ENCODE measurements at regions not wholly inside any gene's neighbourhood (a gene's known extent, or its start where the extent isn't known, plus 50 kb on each side); places are given as distances from the start of the nearest gene placed in this dataset.

DNA sequence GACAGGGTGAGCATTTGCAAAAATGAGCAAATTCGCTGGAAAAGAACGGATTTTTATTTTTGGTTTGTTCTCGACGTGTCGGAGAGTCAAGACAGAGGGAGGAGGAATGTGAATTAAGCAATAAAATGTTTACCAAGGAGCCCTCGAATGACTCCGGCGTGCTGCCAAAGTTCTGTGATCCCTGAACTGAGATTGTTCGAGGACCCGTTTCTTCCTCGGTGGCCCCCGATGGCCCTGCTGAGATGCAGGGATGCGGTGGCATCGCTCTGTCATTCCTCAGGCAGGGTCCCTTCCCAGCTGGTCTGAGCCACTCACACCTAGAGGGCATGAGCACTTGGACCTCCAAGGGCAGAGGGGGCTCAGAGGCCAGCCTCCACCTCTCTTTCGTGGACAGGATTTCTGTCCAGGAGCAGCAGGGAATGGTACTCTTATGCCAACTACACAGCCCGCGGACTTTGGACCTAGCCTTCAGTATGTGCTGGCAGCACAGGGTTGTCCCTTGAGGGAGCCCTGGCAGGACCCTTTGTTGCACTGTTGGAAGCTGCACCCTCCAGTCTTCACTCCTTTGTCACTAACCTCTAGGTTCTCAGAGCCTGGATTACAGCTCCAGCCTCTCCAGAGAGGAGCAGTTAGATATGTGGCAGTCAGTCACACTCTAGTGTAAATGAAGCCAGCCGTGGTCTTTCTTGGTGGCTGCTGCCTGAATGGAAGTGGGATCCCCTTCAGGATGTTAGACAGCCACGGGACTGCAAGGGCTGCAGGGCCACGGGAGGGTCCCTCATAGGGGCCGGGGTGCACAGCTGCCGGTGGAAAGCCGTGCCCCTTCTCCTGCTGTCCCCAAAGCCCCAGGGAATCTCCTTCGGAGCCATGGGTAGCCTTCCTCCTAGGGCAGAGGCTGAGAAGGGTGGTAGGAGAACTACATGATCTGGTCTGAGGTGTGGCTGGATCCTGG lies 109.4 kb upstream of the ANO1 start:
- DNase-seq (ENCODE audit: extremely low read depth in 1 of 2, low read depth in 1 of 2), result no peak

DNA sequence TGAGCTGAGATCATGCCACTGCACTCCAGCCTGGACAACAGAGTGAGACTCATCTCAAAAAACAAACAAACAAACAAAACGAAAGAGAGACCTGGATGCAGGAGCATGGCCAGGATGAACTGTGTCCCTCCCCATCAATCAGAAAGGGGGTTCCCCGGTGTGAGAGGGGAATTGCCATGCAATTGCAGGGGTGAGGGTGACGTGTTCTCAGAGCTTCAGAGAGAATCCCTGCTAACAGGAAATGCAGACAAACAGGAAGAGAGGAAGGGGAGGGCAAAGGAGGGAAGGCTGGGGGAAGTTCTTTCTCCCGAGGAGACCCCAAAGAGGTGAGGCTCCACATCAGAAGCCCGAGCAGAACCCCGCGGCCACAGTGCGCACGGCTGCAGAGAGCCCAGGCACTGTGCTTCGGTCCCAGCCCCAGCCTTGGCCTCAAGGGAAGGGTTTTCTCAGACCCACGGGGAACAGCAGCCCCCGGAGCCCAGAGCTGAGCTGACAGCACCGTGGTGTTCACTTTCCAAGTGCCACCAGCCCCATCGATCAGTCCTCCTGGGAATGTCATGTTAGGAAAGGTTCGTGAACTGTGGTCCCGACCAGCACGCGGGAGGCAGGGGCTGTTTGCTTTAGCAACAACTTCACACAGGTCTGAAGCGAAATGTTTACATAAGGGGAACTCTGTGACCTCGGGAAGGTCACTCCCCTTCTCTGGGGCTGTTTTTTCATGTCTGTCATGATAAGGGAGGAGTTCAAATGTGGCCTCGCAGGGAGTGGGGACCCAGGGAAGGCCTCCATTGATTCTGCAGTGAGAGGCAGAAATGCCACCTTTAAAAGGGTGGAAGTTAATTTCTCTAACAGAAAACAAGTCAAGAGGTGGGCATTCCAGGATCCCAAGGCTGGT lies 108.0 kb upstream of the ANO1 start:
- DNase-seq (ENCODE audit: extremely low read depth in 1 of 2, low read depth in 1 of 2), result no peak

DNA sequence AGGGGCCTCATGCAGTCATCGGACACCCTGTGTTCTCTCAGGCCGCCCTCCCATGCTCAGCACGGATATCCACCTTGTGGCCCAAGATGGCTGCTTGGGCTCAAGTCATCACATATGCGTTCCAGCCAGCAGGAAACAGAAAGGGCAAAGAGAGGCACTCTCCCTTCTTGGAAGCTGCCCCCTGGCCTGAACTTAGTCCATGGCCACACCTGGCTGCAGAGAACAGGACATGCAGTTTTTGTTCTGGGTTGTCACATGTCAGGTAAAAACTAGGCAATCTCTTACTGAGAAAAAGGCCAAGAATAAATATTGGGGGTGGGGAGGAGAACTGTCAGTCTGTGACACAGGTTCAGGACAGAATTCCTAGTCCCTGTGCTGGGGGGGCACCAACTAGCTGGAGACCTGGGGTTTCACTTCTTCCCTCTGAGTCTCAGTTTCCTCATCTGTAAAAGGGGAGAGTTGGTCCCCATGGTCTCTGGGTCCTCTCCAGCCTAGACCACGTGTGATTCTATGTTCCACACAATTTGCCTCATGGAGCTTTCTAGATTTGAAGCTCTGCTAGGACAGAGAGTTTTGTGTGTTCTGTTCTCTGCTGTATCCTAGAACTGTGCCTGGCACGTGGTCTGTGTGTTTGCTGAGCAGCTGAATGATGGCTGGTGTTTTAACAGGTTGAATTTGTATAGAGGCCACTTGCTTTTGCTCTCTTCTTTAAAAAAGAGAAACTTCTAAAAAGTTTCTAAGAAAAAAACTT lies 107.2 kb upstream of the ANO1 start:
- DNase-seq (ENCODE audit: extremely low read depth in 1 of 2, low read depth in 1 of 2), result no peak

DNA sequence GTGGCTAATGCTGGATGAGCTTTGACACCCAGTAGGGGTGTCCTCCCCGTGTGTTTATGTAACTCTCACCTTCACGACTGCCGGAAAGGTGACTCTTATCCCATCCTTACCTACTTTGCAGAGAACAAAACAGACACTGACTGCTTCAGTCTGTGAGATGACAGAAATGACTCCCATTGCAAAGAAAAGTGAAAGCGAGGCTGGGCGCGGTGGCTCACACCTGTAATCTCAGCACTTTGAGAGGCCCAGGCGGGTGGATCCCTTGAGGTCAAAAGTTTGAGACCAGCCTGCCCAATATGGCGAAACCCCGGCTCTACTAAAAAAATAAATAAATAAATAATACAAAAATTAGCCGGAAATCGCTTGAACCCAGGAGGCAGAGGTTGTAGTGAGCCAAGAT lies 106.4 kb upstream of the ANO1 start:
- DNase-seq (ENCODE audit: extremely low read depth in 1 of 2, low read depth in 1 of 2), result no peak

DNA sequence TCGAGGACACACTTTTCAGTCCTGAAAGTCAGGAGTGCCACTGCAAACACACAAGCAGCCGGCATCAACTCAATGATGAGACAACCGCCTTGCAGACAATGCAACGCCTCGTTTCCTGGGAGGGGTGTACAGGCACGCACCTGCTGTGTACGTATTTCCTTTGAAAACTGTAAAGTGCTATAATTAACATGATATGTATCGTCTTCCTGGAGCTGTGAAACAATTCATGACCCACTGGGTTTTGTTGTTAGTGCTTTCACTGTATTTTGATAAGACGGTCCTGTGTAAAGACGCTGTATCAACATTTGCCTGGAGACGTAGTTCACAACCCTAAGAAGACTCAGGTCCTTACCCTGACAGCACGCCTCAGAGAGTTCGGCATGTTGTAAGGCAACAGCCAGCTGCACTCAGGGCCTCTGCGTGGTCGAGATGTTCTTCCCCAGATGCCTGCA lies 105.7 kb upstream of the ANO1 start:
- no peak for DNase-seq (ENCODE audit: extremely low read depth in 1 of 2, low read depth in 1 of 2)

DNA sequence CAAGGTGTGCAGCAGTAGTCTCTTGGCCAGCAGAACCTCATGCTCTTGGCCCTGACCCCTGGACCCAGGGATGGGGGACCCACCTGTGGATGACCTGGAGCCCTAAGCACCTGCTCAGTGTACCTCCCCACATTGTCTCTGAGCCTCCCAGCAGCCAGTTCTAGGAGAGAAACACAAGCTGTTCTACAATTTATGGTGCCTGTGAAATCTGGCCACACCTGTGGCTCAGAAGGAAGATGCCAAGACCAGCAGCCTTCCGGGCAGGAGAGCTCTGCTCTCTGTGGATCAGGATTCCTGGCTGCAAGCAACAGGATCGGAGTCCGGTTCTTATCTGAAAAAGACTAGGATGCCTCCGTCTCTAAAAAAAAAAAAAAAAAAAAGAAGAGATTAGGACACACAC lies 103.6 kb upstream of the ANO1 start:
- DNase-seq (ENCODE audit: extremely low read depth in 1 of 2, low read depth in 1 of 2), result no peak

DNA sequence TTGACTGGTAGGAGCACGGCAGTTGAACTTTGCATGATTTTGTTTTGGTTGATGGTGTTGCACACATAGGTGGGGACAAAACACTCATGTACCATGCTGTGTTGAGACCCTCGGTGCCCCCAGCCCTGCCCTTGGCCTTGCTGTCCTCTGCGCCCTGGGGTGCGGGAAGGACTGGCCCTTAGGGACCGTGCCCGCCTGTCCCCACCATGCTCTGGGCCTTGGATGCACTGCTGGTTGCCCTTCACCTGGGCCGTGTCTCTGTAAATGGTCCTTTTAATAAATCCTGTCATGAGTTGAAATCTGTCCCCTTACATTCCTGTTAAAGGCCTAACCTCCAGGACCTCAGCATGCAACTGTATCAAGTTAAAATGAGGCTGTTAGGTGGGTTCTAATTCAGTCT lies 102.3 kb upstream of the ANO1 start:
- DNase-seq (ENCODE audit: extremely low read depth in 1 of 2, low read depth in 1 of 2), result no peak

DNA sequence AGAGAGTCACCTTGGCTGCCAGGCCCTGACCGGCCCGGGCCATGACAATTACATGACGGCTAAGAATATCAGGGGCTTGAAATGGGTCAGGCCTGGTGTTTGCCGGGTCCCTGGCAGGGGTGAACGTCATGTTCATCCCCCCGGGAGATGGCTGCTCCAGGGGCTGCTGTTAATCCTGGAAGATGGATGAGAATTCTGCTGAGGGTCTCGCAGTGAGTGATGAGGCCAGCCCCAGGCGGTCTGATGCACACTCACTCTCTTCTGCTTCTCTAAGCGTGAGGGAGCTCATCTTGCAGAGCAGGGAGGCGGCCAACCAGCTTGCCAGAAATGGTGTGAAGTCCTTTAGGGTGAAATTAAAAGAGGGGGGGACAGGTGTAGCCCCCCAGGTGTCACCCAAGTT lies 101.3 kb upstream of the ANO1 start:
- no peak for DNase-seq (ENCODE audit: extremely low read depth in 1 of 2, low read depth in 1 of 2)

DNA sequence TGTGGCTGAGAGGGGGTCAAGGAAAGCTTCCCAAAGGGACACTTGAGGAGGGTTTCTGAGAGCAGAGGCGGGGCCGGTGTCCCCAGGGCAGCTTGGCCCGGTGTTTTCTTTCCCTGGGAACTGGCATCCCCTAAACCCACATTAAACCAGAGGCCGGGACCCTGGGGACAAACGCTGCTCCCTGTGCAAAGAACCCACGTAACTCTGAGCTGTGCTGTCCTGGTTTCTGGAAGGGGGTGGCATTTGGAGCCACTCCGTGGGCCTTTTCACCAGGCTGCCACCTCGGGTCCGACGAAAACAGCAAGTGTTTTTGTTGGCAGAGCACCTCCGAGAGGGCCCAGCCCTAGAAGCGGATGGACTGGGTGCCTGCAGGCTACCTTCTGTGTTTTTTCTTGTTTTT lies 100.2 kb upstream of the ANO1 start:
- no peak for DNase-seq (ENCODE audit: extremely low read depth in 1 of 2, low read depth in 1 of 2)

DNA sequence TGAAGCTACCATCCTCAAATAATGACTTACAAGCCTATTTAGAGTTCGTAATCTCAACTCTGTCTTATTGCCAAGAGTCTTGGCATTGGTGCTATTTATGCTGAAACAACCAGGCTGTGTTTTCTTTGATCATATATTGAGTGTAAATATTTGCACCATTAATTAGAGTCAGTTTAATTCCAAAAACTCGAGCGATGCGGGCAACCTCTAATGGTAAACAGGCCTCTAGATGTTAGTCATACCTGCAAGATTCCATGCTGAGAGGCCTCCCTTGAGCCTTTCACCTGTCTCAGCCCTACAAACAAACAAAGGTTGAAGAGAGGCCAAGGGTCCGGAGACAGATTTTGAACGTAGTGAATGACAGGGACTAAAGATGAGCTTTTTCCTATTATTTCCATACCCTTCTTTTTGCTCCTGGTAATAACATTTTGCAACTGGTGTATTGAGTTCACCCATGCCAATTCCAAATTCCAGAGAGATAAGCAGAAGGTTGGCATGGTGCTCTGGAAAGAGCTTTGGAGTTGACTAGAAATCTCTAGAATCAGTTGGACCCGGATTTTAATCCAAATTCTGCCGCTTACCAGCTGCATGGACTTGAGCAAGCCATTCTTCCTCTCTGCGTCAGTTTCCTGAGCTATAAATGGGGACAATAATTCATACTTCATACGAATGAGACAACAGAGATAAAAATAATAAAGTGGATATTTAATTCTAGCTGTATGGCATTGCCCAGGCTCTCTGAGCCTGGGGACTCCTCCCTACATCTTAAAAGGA lies 99.1 kb upstream of the ANO1 start:
- no peak for DNase-seq (ENCODE audit: extremely low read depth in 1 of 2, low read depth in 1 of 2)

DNA sequence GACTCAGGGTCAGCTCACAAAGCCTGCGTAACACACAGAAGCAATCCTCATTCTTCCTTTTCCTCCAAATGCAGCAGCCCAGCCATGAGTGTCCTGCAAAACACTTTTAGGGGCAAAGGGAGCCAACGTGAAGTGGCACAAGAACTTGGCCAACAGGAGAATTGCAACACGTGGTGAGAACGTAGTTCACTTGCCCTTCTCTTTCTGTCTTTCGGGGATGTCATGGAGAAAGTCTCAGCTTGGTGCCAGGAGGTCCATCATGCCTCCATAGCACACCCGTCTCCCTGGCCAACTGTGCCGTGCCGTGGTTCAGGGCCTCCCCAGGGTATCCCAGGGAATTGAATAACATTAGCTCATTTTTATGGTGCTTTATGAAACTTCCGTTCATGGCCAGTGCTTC lies 98.5 kb upstream of the ANO1 start:
- no peak for DNase-seq (ENCODE audit: extremely low read depth in 1 of 2, low read depth in 1 of 2)

DNA sequence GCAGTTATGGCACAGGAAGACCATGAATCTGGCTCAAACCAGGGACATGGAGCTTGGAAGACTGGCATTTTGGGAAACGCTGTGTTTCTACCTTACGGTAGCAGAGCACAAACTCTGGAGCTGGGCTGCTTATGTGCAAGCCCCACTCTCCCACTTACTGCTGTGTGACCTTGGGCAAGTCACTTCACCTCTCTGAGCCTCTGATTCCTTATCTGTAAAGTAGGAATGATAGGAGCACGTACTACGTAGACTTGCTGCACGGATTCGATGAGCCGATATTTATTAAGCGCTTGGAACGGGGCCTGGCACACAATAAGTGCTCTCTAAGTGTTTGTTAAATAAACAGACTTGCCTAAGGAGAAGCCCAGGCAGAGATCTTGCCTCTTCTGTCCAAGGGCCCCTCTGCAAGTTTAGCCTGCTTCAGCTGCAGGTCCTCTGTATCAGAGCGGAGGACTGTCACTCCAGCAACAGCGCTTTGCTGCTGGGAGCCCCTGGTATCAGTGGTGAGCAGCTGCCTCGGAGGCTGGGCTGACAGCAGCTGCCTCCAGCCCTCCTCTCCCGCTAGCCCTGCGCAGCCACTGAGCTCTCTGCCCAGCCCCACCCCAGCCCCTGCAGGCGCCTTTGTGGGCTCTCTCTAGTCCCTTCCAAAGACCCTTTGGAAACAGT lies 96.9 kb upstream of the ANO1 start:
- DNase-seq (ENCODE audit: extremely low read depth in 1 of 2, low read depth in 1 of 2), result no peak

DNA sequence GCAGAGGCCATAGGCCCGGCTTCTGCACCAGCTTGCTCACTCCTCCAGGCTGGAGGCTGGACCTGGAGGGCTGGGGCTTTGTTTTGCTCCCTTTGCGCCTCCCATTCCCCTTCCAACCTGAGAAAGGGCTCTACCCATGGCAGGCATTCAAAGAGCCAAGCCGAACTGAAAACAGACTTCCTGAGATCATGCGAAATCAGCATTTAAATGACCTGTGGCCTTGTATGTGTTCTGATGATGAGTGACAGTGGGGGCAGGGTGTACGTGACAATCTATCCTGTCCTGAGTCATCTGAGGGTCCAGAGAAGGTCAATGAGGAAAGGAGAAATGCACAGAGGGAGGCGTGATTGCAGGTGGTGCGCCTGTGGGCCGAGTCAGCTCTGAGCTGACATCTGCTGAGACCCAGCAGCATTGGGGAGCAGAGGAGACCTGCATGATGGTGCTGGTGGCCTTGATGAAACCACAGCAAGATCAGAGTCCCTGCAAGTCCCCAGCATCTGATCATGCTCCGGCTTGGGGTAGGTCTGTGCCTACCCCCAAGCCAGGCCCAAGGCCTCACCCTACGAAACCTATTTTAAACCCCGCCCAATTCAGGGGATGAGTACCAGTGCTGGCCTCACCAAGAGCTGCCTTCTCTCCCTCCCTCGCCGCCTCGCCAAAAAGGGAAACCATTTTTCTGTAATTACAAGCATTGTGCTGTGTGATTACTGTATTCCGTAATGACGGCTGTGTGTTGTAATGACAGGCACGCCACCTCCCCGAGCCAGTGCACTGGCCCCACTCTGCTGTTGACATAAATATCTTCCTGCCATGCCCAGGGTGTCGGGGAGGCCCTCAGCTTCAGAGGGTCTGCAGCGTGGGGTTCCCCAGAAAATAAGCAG lies 95.2 kb upstream of the ANO1 start:
- no peak for DNase-seq (ENCODE audit: extremely low read depth in 1 of 2, low read depth in 1 of 2)

DNA sequence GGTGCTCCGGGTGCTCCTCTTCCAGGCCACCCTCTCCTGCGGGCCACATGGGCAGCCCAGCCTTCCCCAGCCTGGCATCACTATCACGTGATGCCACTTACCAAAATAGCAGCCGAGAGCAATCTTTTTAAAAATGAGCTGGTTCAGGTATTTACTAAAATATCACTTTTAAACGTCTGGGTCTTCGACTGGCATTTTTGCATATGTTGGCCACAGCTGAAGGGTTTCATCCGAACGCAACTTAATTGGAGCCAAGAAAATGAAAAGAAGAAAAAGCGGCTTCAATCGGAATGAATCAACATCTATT lies 94.6 kb upstream of the ANO1 start:
- no peak for DNase-seq (ENCODE audit: extremely low read depth in 1 of 2, low read depth in 1 of 2)

DNA sequence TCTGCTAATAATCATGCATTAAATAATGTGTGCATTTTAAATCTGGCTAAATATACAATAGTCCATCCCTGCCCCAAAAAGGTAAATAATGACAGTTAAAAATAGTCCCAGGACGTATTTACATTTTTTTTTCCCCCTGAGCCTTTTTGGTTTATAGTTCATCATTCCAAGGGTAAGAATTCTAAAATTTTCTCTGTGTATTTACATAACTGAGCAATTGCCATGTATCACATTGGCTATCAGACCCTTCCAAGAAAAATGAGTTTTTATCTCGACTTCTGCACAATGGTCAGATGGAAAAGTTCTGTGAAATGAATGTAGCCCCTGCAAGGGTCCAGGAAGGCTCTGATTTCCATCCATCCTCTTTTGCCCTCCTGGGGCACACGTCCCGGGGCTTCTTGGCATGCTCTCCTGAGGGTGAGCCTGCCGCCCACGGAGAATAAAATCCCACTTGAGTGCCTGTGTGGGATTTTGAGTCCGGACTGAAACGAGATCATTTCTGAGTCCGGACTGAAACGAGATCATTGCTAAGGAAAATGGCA lies 94.1 kb upstream of the ANO1 start:
- no peak for DNase-seq (ENCODE audit: extremely low read depth in 1 of 2, low read depth in 1 of 2)

DNA sequence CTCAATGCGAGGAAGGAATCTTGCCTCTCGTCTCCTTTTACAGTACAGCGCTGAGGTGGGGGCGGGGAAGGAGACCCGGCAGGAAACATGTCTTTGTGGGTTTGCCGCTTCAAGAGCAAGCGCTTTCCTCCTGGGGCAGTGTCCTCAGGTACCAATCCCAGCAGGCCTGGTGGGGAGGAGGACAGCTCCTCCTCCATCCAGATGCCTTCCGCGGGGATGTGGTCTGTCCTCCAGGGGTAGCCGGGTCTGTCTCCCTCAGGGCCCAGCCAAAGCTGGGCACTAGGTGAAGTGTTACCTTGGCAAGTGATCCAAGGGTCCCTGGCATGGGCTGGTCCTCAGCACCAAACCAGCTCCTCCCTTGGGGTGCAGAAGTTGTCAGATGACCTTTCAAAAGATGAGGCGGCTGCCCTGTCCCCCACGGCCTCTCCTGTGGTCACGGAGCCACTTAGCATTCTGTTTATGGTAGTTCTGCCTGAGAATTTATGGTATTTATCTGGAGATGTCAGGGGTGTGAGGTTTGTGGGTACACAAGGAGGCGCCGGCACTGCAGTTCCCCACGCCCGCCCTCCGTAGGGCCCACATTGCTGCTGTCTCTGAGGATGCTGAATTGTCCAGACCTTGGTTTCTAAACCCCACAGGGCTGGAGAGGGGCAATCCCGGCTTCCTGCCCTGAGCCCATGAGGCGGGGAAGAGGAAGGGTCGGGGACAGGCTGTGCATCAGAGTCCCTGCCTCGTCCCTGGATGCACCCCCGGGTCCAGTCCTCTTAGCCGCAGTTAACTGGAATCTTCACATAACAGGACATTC lies 93.5 kb upstream of the ANO1 start:
- DNase-seq (ENCODE audit: extremely low read depth in 1 of 2, low read depth in 1 of 2), result no peak

DNA sequence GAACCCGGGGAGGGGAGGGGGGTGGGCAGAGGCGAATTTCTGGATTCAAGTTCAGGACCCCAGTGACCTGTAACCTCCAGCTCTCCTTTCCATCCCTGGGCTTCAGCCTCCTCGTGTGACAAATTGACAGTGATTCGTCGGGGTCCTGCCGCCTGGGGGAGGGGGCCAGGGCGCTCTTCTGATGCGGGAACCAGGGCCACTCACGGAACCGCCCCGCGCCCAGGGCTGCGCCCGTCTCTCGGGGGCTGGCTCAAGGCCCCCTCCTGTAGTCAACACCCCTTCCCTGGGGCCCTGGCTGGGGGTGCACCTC lies 92.8 kb upstream of the ANO1 start:
- no peak for DNase-seq (ENCODE audit: extremely low read depth in 1 of 2, low read depth in 1 of 2)

Measured in activated CD8-positive, alpha-beta memory T cell treated with anti-CD3 and anti-CD28 coated beads for 1 hour (primary cell).